ENCODE measurements at regions not wholly inside any gene's neighbourhood (a gene's known extent, or its start where the extent isn't known, plus 50 kb on each side); places are given as distances from the start of the nearest gene placed in this dataset.

GRCh38 chr7:3235322-3235721 is 65.7 kb upstream of the SDK1 start:
- no peak for DNase-seq

- DNase-seq: no peak
Measured at GRCh38 chr7:3236268-3236667, 64.8 kb upstream of the SDK1 start.

GRCh38 chr7:3238525-3239210 is 62.4 kb upstream of the SDK1 start:
- no peak for DNase-seq

GRCh38 chr7:3239291-3239691 is 61.8 kb upstream of the SDK1 start:
- DNase-seq: no peak

- no peak for DNase-seq
Measured at GRCh38 chr7:3240826-3241430, 60.1 kb upstream of the SDK1 start.

GRCh38 chr7:3241686-3242258 is 59.3 kb upstream of the SDK1 start:
- DNase-seq: no peak

GRCh38 chr7:3242398-3242972 is 58.6 kb upstream of the SDK1 start:
- DNase-seq: no peak

- no peak for DNase-seq
Measured at GRCh38 chr7:3243256-3243655, 57.8 kb upstream of the SDK1 start.

GRCh38 chr7:3243680-3244079 is 57.4 kb upstream of the SDK1 start:
- DNase-seq: no peak

GRCh38 chr7:3244241-3244814 is 56.7 kb upstream of the SDK1 start:
- DNase-seq: no peak

GRCh38 chr7:3245077-3245476 is 56.0 kb upstream of the SDK1 start:
- no peak for DNase-seq

GRCh38 chr7:3245721-3246120 is 55.3 kb upstream of the SDK1 start:
- no peak for DNase-seq

GRCh38 chr7:3246127-3246526 is 54.9 kb upstream of the SDK1 start:
- DNase-seq: no peak

GRCh38 chr7:3246651-3247050 is 54.4 kb upstream of the SDK1 start:
- no peak for DNase-seq

GRCh38 chr7:3250725-3251124 is 50.3 kb upstream of the SDK1 start:
- DNase-seq: no peak

Data from NCI-H526 treated with DMSO at 0.1 percent for 48 hours (cell line).